ENCODE measurements at regions not wholly inside any gene's neighbourhood (a gene's known extent, or its start where the extent isn't known, plus 50 kb on each side); places are given as distances from the start of the nearest gene placed in this dataset.
"Not testable (repeated sequence)": the region's sequence is repeated elsewhere in the genome, so short reads cannot be mapped to it uniquely, and the experiment has no call there.

DNA sequence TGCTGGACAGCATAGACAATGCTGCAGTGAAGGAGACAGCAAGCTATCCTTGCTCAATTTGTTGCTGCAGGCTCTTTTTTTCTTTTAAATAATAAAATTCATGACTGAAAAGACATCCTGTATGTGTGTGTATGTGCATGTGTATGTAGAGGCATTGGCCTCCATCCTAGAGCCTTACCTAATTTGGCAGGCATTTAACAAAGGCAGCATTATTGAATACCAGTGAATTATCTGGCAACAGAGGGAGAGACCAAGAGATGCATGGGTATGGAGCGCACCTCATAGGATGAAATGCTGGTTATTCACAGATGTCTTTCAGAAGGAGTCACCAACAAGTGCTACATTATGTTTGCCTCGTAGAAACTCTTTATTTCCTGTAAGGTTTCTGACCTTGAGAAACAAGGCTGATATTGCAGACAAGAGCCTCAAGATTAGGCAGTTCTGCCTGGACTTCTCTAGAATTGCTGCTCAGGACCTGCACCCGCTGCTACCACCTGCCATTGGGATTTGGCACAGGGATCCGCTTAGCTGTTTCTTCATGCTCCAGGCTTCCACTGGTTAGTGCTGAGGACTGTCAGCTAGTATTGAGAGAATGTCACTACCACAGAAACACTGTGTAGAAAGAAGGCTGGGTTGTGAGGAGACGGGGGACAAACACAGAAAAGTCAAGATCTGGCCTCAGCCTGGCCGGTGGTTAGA is 247.7 kb upstream of the RFX3 start:
- no peak for DNase-seq (ENCODE audit: low read depth)

- DNase-seq (ENCODE audit: low read depth) = no peak
Observed at GRCh38 chr9:3769646-3770045, 243.8 kb upstream of the RFX3 start.

- DNase-seq (ENCODE audit: low read depth) = peak; percentile 89
Observed at GRCh38 chr9:3768712-3769457, 243.1 kb upstream of the RFX3 start.

- DNase-seq (ENCODE audit: low read depth) = peak; percentile 49
Observed at GRCh38 chr9:3768286-3768685, 242.5 kb upstream of the RFX3 start.

GRCh38 chr9:3762076-3762475 is 236.3 kb upstream of the RFX3 start:
- DNase-seq (ENCODE audit: low read depth) = no peak

DNA sequence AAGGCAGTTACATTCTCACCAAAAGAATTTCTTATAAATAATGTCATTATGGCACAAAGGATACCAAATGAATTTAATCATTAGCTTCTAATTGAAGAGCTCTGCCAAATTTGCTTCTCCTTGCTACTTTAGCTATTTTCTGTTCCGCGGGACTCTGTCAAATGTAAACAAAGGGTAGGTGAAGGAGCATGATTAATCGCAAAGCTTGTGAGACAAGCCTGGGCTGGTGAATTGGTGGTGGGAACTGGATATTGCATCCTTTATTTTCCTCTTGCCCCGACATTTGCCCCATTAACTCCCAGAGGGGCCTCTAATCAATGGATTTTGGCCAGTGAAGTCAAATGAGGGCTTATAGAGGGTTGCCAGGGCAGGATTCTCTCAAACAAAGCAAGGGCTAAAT is 234.2 kb upstream of the RFX3 start:
- DNase-seq (ENCODE audit: low read depth) = no peak

- DNase-seq (ENCODE audit: low read depth) = no peak
Observed at GRCh38 chr9:3758816-3759576, 233.2 kb upstream of the RFX3 start.

DNA sequence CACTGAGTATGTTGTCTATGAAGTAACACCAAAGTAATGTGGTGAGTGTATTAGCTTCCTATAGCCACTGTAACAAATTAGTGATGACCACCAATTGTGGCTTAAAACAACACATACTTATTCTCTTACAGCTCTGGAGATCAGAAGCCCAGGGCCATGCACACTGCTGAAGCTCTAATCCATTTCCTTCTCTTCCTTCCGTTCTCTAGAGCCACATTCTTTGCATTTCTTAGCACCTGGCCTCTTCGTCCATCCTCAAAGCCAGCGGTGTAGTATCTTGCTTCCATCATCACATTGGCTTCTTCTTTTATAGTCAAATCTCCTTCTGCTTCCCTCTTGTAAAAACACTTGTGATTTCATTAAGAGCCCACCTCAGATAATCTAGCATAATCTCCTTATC is 230.3 kb upstream of the RFX3 start:
- DNase-seq (ENCODE audit: low read depth) = no peak

GRCh38 chr9:3751125-3751758 is 225.4 kb upstream of the RFX3 start:
- DNase-seq (ENCODE audit: low read depth) = peak; percentile 81

DNA sequence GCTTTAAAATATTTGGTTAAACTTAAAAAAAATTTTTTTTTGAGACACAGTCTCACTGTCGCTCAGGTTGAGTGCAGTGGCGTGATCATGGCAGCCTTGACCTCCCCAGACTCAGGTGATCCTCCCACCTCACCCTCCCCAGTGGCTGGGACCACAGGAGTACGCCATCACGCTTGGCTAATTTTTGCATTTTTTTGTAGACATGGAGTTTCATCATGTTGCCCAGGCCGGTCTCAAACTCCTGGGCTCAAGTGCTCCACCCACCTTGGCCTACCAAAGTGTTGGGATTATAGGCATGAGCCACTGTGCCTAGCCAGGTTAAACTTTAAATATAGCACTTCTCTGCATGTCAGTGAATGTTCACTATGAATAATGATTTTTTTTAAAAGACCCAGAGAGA is 224.5 kb upstream of the RFX3 start:
- no peak for DNase-seq (ENCODE audit: low read depth)

- DNase-seq (ENCODE audit: low read depth) = peak; percentile 78
Observed at GRCh38 chr9:3746296-3747275, 220.8 kb upstream of the RFX3 start.

DNA sequence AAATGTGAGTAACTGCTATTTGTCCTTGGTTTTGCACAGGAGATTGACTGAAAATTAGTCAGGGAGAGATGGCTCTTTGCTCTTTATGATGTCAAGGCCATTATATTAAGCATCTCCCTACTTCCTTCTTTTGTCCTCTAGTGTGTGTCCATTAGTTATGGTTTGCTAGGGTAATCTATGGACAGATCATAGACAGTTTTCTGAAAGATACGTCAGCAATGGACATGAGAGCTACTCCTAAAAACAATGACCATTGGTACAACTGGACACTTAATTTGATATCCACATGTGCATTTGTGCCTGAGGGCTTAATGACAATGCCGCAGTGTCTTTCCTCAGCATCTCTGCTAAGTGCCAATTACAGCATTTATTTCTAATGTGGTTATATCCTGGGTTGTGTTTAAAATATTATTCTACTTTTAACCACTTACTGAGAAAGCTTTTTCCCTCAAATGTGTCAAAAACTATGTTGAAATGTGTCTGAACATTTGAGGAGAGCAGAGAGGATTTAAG is 218.2 kb upstream of the RFX3 start:
- DNase-seq (ENCODE audit: low read depth) = no peak

DNA sequence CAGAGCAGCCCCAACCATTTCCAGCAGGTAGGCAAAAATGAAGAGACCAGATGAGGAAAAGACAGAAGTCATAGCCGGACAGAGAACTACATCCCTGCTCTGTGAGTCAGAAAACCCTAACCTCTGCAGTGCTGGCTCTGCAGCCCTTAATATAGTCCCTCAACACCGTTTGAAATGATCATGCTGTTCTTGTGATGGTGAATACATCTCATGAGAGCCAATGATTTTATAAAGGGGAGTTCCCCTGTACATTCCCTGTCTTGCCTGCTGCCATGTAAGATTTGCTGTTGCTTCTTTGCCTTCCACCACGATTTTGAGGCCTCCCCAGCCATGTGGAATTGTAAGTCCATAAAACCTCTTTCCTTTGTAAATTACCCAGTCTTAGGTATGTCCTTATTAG is 216.8 kb upstream of the RFX3 start:
- DNase-seq (ENCODE audit: low read depth) = no peak

DNA sequence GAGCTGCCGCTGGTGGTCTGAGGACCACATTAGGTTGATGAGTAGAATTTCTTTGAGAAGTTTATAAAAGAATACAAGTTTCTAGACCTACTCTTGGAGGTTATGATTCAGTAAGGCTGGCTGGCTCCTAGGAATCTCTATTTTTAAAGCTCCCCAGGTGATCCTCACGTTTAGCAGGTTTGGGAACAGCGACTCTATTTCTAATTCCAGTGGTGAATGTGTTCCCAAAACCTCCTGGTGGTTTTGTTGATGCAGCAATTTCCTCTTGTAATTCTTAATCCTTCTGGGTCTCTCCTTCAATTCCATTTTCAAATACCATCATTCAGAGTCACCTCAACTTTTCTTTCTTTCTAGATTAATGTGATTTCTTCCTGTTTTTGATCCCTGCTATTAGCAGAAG is 215.9 kb upstream of the RFX3 start:
- no peak for DNase-seq (ENCODE audit: low read depth)

DNA sequence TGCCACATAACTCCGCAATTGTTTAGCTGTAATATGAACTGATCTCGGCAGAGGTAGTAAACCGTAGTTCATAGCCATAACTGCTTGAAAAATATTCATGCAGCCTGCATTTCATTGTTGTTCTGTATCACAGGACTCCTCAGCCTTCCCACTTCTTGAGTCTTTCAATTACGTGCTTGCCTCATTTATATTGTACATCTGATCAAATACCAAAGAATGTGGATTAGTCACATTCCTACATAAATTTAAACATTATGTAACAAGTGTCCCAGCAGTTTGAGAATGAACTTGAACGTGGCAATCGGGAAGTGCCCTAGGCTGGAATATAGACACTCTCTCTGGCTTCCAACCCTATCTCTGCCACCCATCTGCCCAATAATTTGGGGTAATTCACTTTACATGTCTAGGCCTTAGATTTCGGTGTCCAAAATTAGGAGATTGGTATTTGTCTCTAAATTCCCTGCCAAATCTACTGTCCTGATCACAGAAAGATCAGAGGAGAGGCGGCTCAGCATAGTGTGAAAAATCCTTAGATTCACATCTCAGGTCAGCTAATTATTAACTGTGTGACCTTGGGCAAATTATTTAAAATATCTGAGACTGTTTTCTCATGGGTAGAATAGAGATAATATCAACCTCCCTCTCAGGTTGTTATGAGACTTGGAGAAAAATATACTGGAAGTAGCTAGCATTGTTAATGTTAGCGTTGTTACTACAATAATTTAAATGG is 215.1 kb upstream of the RFX3 start:
- no peak for DNase-seq (ENCODE audit: low read depth)

GRCh38 chr9:3736161-3736560 is 210.4 kb upstream of the RFX3 start:
- DNase-seq (ENCODE audit: low read depth) = no peak

DNA sequence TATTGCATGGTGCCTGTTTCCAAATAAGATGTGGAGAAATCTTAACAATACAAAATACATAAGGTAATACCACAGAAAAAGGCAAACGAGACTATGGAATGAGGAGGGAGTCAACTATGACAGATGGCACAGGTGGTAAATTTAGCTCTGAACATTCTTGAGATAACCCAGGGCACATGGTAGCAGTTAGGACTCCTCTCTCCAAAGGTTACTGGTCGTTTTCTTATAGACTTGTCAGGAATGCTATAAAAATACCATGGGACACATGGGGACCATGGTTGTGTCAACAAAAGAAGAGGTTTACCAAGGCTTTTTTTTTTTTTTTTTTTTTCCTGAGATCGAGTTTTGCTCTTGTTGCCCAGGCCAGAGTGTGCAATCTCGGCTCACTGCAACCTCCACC is 209.4 kb upstream of the RFX3 start:
- DNase-seq (ENCODE audit: low read depth) = no peak

GRCh38 chr9:3733527-3734262 is 207.9 kb upstream of the RFX3 start:
- not testable (repeated sequence) for DNase-seq (ENCODE audit: low read depth)

DNA sequence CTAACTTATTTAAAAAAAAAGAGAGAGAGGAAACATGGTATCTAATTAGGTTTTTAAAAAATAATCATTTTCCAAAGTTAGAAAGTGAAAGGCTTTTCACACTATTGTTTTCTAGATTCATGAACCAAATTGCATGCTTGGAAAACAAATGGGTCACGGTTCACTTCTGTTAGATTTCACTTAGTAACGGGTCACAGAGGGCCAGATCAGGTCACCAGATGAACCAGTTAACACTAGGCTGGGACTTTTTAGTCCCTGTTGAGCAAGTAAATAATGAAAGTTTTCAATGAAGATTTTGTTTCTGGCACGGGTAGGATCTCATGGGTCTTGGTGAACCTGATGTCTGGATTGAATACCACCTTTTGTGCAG is 207.2 kb upstream of the RFX3 start:
- no peak for DNase-seq (ENCODE audit: low read depth)
